ENCODE measurements at regions not wholly inside any gene's neighbourhood (a gene's known extent, or its start where the extent isn't known, plus 50 kb on each side); places are given as distances from the start of the nearest gene placed in this dataset.

GRCh38 chr11:129739339-129739738, 76.3 kb upstream of the TMEM45B start (continued):
- TF ChIP-seq ZBTB33 (IDR thresholded peaks at IDR 0.05; ENCODE audit: extremely low read depth, insufficient replicate concordance, low read length): no peak
- TF ChIP-seq CTCF (IDR thresholded peaks at IDR 0.05 in 2 of 3, conservative IDR thresholded peaks at IDR 0.05 in 1 of 3; ENCODE audit: borderline replicate concordance in 1 of 3, insufficient read depth in 1 of 3, low read depth in 2 of 3, low read length in 2 of 3): no peak
- TF ChIP-seq ELF1 (IDR thresholded peaks at IDR 0.05; ENCODE audit: borderline replicate concordance, low read depth): no peak
- no peak for TF ChIP-seq CBX3 (IDR thresholded peaks at IDR 0.05; ENCODE audit: low read depth)
- no peak for TF ChIP-seq ZNF274 (IDR thresholded peaks at IDR 0.05; ENCODE audit: low read depth, low read length)

- no peak overlapping the region for H3K4me3 ChIP-seq (replicated peaks in 1 of 2; ENCODE audit: low read depth in 1 of 2, low read length in 2 of 2)
- no peak overlapping the region for H3K9ac ChIP-seq (ENCODE audit: low read length)
- CTCF ChIA-PET: no interaction called here
- POLR2A ChIA-PET: no interaction called here
- H3K27me3 ChIP-seq (ENCODE audit: insufficient read depth, low read length): no peaks in the 10 kb centered on the region
- H3K4me2 ChIP-seq (ENCODE audit: low read length): no peak overlapping the region
- no peak overlapping the region for H3K27ac ChIP-seq (ENCODE audit: low read depth, low read length)
- ATAC-seq (no peak), DNase-seq (ENCODE audit: low read depth, low spot score) (no peak)
- H3K4me1 ChIP-seq (ENCODE audit: control insufficient read depth in 1 of 2, insufficient read depth in 2 of 2, low read length in 2 of 2): no peaks in the 10 kb centered on the region
- no peaks in the 10 kb centered on the region for H3K9me3 ChIP-seq (ENCODE audit: control insufficient read depth in 1 of 2, insufficient read depth in 1 of 2, low read depth in 1 of 2, low read length in 2 of 2)
- no peaks in the 10 kb centered on the region for H3K79me2 ChIP-seq (ENCODE audit: insufficient read depth, low read length)
- TF ChIP-seq CEBPB (IDR thresholded peaks at IDR 0.05; ENCODE audit: low read depth) (peak; percentile 60; the same call in 1 of the 2 replicates), ZNF274 (IDR thresholded peaks at IDR 0.05; ENCODE audit: low read depth, low read length) (no peak)
- BruUV-seq (replicated peaks): no TSS peak
- no peaks in the 10 kb centered on the region for H3K36me3 ChIP-seq (ENCODE audit: control insufficient read depth in 1 of 2, insufficient read depth in 2 of 2, low read length in 2 of 2)
- H4K20me1 ChIP-seq (ENCODE audit: insufficient read depth): no peaks in the 10 kb centered on the region
- no peaks in the 10 kb centered on the region for H3K9me2 ChIP-seq (ENCODE audit: insufficient read depth)
- no peak overlapping the region for H2AFZ ChIP-seq (ENCODE audit: low read depth, low read length, poor library complexity, severe bottlenecking)
- RAD21 ChIA-PET (ENCODE audit: low non-redundant PET in 1 of 2, low total read pairs in 2 of 2, uncharacterized antibody in 2 of 2, unreplicated experiment in 2 of 2): no interaction called here
- intact Hi-C loops (cut with micrococcal nuclease): no loop called here
Measured at GRCh38 chr11:129740125-129740719, 75.4 kb upstream of the TMEM45B start.

Measured in HCT116 (cell line).